A673 (cell line): ENCODE measurements at regions not wholly inside any gene's neighbourhood (a gene's known extent, or its start where the extent isn't known, plus 50 kb on each side); places are given as distances from the start of the nearest gene placed in this dataset.

Experiments used
- BruUV-seq: library from RNA; stranded (reverse); fragments of 400-500 nt; replicated peaks from 2 replicates; lab custom pipeline; 2021; lab: Mats Ljungman, UMichigan
- CTCF ChIA-PET: fragments of 300-600 bp; sonication (Branson Sonifier 250); formaldehyde crosslinking; loops from one replicate; lab custom pipeline; 2022; ENCODE audit warnings: antibody characterized with exemption; lab: Charles Lee
- POLR2A ChIA-PET: fragments of 300-600 bp; sonication (Branson Sonifier 250); formaldehyde crosslinking; loops from one replicate; lab custom pipeline; 2022; ENCODE audit warnings: antibody characterized with exemption; ENCODE audit not compliant: low non-redundant PET; lab: Charles Lee
- DNase-seq: peaks from one replicate; pipeline ENCODE4 v3.0.0-alpha.2; 2015; ENCODE audit warnings: low spot score
- H3K27ac ChIP-seq: fragments of 200-600 bp; sonication (generic); 2 replicates; pipeline ENCODE4 v1.5.1; 2016; ENCODE audit warnings: mixed run types, low read depth, mild to moderate bottlenecking, mixed read lengths, antibody characterized with exemption, low read length; ENCODE audit not compliant: poor library complexity, severe bottlenecking
- H3K27me3 ChIP-seq: fragments of 200-600 bp; sonication (generic); replicated peaks from 2 replicates; pipeline ENCODE4 v1.6.1; 2017; ENCODE audit warnings: mixed run types, low read depth, mild to moderate bottlenecking, mixed read lengths, antibody characterized with exemption, low read length; ENCODE audit not compliant: insufficient read depth, poor library complexity
- H3K36me3 ChIP-seq: fragments of 200-600 bp; sonication (generic); 2 replicates; pipeline ENCODE4 v1.6.1; 2016; ENCODE audit warnings: mixed run types, mild to moderate bottlenecking, mixed read lengths, antibody characterized with exemption, low read length; ENCODE audit not compliant: insufficient read depth, poor library complexity, severe bottlenecking
- H3K4me1 ChIP-seq: fragments of 200-600 bp; sonication (generic); 2 replicates; pipeline ENCODE4 v1.6.1; 2017; ENCODE audit warnings: mixed run types, mild to moderate bottlenecking, mixed read lengths, antibody characterized with exemption, low read length; ENCODE audit not compliant: insufficient read depth, poor library complexity, severe bottlenecking
- H3K4me3 ChIP-seq: fragments of 200-600 bp; sonication (generic); 2 replicates; pipeline ENCODE4 v1.5.1; 2016; ENCODE audit warnings: low read depth, mixed run types, mild to moderate bottlenecking, mixed read lengths, low read length; ENCODE audit not compliant: poor library complexity, severe bottlenecking
- H3K9me3 ChIP-seq: fragments of 200-600 bp; sonication (generic); 2 replicates; pipeline ENCODE4 v1.6.1; 2016; ENCODE audit warnings: mixed run types, low read depth, mild to moderate bottlenecking, mixed read lengths, antibody characterized with exemption, low read length; ENCODE audit not compliant: poor library complexity, severe bottlenecking
- CTCF ChIP-seq: fragments of 300-800, 200-600 bp; sonication (generic); conservative IDR thresholded peaks from 2 replicates; pipeline ENCODE4 v1.5.1; 2017; ENCODE audit warnings: low read depth, mild to moderate bottlenecking, antibody characterized with exemption, low read length, moderate library complexity, mixed read lengths
- EZH2 ChIP-seq: fragments of 200-600 bp; sonication (generic); IDR thresholded peaks from 2 replicates; pipeline ENCODE4 v1.6.1; 2017; ENCODE audit warnings: borderline replicate concordance, low read depth, mild to moderate bottlenecking, mixed read lengths, antibody characterized with exemption, low read length; ENCODE audit not compliant: poor library complexity, severe bottlenecking
- intact Hi-C: fragments of 100-400 bp; cut with micrococcal nuclease; formaldehyde crosslinking; loops from one replicate; pipeline ENCODE4 v1.10.0; 2022; ENCODE audit not compliant: unreplicated experiment

DNA sequence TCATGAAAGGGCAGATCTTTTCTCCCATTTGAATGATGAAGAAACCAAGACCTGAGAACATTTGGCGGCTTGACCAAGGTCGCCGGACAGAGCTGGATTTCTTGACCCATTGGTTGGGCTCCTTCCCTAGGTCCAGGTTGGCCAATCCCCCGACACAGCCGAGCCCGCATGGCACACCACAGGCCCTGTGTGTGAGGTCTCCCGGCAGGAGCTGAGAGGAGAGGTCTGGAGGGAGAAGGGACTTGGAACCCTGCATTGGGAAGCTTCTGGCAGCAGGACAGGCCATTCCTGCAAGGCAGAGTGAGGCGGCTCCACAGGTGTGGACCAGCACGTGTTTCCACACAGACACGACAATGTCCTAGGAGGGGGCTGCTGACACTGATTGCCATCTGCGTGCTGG is 98.6 kb upstream of the THY1 start:
- H3K36me3 ChIP-seq, result no peaks in the 10 kb centered on the region
- no peak for TF ChIP-seq EZH2
- TF ChIP-seq CTCF, result no peak
- POLR2A ChIA-PET, result no interaction called here
- BruUV-seq, result no TSS peak
- no peak overlapping the region for H3K27ac ChIP-seq
- H3K9me3 ChIP-seq, result no peaks in the 10 kb centered on the region
- H3K4me1 ChIP-seq, result peaks cover 12% of the 10 kb centered on the region
- DNase-seq, result no peak
- no peak overlapping the region for H3K4me3 ChIP-seq
- intact Hi-C loops, result no loop called here
- no peaks in the 10 kb centered on the region for H3K27me3 ChIP-seq
- CTCF ChIA-PET, result no interaction called here

- no peak overlapping the region for H3K4me3 ChIP-seq
- POLR2A ChIA-PET, result no interaction called here
- BruUV-seq, result no TSS peak
- no peaks in the 10 kb centered on the region for H3K36me3 ChIP-seq
- H3K27me3 ChIP-seq, result no peaks in the 10 kb centered on the region
- TF ChIP-seq CTCF (no peak), EZH2 (no peak)
- CTCF ChIA-PET, result no interaction called here
- no peaks in the 10 kb centered on the region for H3K9me3 ChIP-seq
- no peak for DNase-seq
- no peak overlapping the region for H3K27ac ChIP-seq
- intact Hi-C loops, result no loop called here
- H3K4me1 ChIP-seq, result peaks cover 12% of the 10 kb centered on the region
Measured at GRCh38 chr11:119520966-119521365, 98.0 kb upstream of the THY1 start.

DNA sequence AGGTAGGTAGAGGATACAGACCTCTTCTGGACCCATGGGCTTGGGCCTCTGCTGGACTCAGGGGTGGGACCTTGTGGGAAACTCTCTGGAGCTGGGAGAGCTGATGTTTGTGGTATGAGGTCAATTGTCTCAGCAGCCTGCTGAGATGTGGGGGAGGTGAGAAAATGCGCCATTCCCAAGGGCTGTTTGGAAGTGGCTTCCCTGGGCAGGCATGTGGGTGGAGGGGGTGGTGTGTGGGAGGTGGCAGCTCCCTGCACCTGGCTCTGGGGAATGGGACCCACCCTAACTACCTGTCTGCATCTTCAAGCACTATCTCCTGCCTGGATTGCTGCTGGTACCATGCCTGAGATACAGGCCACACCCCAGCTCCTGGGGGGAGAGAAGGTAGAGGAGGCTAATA is 97.4 kb upstream of the THY1 start:
- TF ChIP-seq CTCF (no peak), EZH2 (no peak)
- DNase-seq, result no peak
- intact Hi-C loops, result no loop called here
- Histone ChIP-seq H3K27me3 (no peaks in the 10 kb centered on the region), H3K4me3 (no peak overlapping the region), H3K9me3 (no peaks in the 10 kb centered on the region), H3K36me3 (no peaks in the 10 kb centered on the region), H3K27ac (no peak overlapping the region), H3K4me1 (peaks cover 12% of the 10 kb centered on the region)
- ChIA-PET POLR2A (no interaction called here), CTCF (no interaction called here)
- BruUV-seq, result no TSS peak
